CD14-positive monocyte (primary cell): ENCODE measurements at regions not wholly inside any gene's neighbourhood (a gene's known extent, or its start where the extent isn't known, plus 50 kb on each side); places are given as distances from the start of the nearest gene placed in this dataset.

Source experiments
- DNase-seq, 3 donors: peaks; one replicate each; pipeline ENCODE4 v3.0.0-alpha.2; 2011 to 2022
- H2AFZ ChIP-seq: 2 replicates; pipeline ENCODE4 v1.6.0; 2012; ENCODE audit warnings: mild to moderate bottlenecking, low read depth, low read length, inconsistent platforms; ENCODE audit not compliant: insufficient read depth, poor library complexity, severe bottlenecking
- H3K27ac ChIP-seq, 2 donors: 1 replicate in 1 of 2; 2 replicates in 1 of 2; pipeline ENCODE4 v1.5.1; 2012 to 2013; ENCODE audit warnings: low read length in 2 of 2, control low read depth in 1 of 2, inconsistent platforms in 1 of 2, low read depth in 1 of 2, mild to moderate bottlenecking in 1 of 2
- H3K27me3 ChIP-seq, 2 donors: one replicate each; pipeline versions ENCODE4 v1.6.0 to v1.6.1; 2011 to 2013; ENCODE audit warnings: low read length in 2 of 2; ENCODE audit not compliant: control insufficient read depth in 2 of 2, insufficient read depth in 2 of 2
- H3K36me3 ChIP-seq, 2 donors: replicated peaks in 1 of 2; 1 replicate in 1 of 2; 2 replicates in 1 of 2; pipeline versions ENCODE4 v1.5.1 to v1.6.1; 2012 to 2013; ENCODE audit warnings: low read length in 2 of 2, control low read depth in 1 of 2, inconsistent platforms in 1 of 2, mild to moderate bottlenecking in 1 of 2; ENCODE audit not compliant: insufficient read depth in 2 of 2, control insufficient read depth in 1 of 2
- H3K4me1 ChIP-seq, 2 donors: 1 replicate in 1 of 2; 2 replicates in 1 of 2; pipeline versions ENCODE4 v1.5.1 to v1.6.1; 2012 to 2013; ENCODE audit warnings: low read length in 2 of 2, control low read depth in 1 of 2, inconsistent platforms in 1 of 2, mild to moderate bottlenecking in 1 of 2, moderate library complexity in 1 of 2; ENCODE audit not compliant: insufficient read depth in 2 of 2, control insufficient read depth in 1 of 2
- H3K4me2 ChIP-seq: replicated peaks from 2 replicates; pipeline ENCODE3; 2012; ENCODE audit warnings: low read length, moderate library complexity, mild to moderate bottlenecking; ENCODE audit not compliant: poor library complexity, severe bottlenecking; ENCODE audit errors: extremely low read depth
- H3K4me3 ChIP-seq, 3 experiments: fragments of 200-600 bp in 1 of 3; sonication (generic) in 1 of 3; replicated peaks in 1 of 3; 1 replicate in 2 of 3; 2 replicates in 1 of 3; pipeline ENCODE4 v1.5.1; 2011 to 2013; ENCODE audit warnings: low read length in 3 of 3, mild to moderate bottlenecking in 3 of 3, control low read depth in 2 of 3, low read depth in 2 of 3, inconsistent platforms in 1 of 3, moderate library complexity in 1 of 3
- H3K79me2 ChIP-seq: 2 replicates; pipeline ENCODE4 v1.6.0; 2012; ENCODE audit warnings: mild to moderate bottlenecking, control low read depth, inconsistent platforms, low read length, moderate library complexity; ENCODE audit not compliant: insufficient read depth
- H3K9ac ChIP-seq: 2 replicates; pipeline ENCODE4 v1.6.0; 2017; ENCODE audit warnings: low read length, mild to moderate bottlenecking; ENCODE audit not compliant: insufficient read depth, poor library complexity, severe bottlenecking
- H3K9me3 ChIP-seq, 2 donors: replicated peaks in 1 of 2; 1 replicate in 1 of 2; 2 replicates in 1 of 2; pipeline versions ENCODE4 v1.5.1 to v1.6.1; 2012 to 2013; ENCODE audit warnings: low read length in 2 of 2, control low read depth in 1 of 2; ENCODE audit not compliant: control insufficient read depth in 1 of 2, insufficient read depth in 1 of 2
- H4K20me1 ChIP-seq: 2 replicates; pipeline ENCODE4 v1.6.0; 2012; ENCODE audit warnings: mild to moderate bottlenecking, low read length, control low read depth, moderate library complexity; ENCODE audit not compliant: insufficient read depth
- H3K27ac Mint-ChIP-seq, 7 donors: one replicate each; pipeline ENCODE4 v1.8.0; 2020; ENCODE audit warnings: mild to moderate bottlenecking in 7 of 7, mixed read lengths in 7 of 7, moderate library complexity in 6 of 7, inconsistent platforms in 2 of 7
- H3K27me3 Mint-ChIP-seq, 3 donors: one replicate each; pipeline ENCODE4 v1.8.0; 2021 to 2022; ENCODE audit warnings: low read depth in 3 of 3, mild to moderate bottlenecking in 3 of 3, mixed read lengths in 3 of 3, moderate library complexity in 3 of 3, inconsistent platforms in 1 of 3
- H3K36me3 Mint-ChIP-seq, 2 donors: one replicate each; pipeline ENCODE4 v1.8.0; 2020; ENCODE audit warnings: mixed read lengths in 2 of 2, inconsistent platforms in 1 of 2, mild to moderate bottlenecking in 1 of 2
- H3K4me1 Mint-ChIP-seq: one replicate; pipeline ENCODE4 v1.8.0; 2020; ENCODE audit warnings: mild to moderate bottlenecking, mixed read lengths
- H3K4me3 Mint-ChIP-seq, 2 donors: one replicate each; pipeline ENCODE4 v1.8.0; 2020; ENCODE audit warnings: mild to moderate bottlenecking in 2 of 2, mixed read lengths in 2 of 2, moderate library complexity in 1 of 2
- H3K9me3 Mint-ChIP-seq, 7 donors: one replicate each; pipeline ENCODE4 v1.8.0; 2020 to 2022; ENCODE audit warnings: mixed read lengths in 7 of 7, mild to moderate bottlenecking in 6 of 7, moderate library complexity in 6 of 7, inconsistent platforms in 2 of 7
- CTCF ChIP-seq: fragments of 200-600 bp; IDR thresholded peaks from one replicate; pipeline ENCODE4 v1.8.0; 2022; ENCODE audit warnings: antibody characterized with exemption, mild to moderate bottlenecking
- WGBS: methylation state at CpG from one replicate; pipeline ENCODE4 v1.1.5; 2013; ENCODE audit warnings: missing lambda C conversion rate; ENCODE audit not compliant: insufficient coverage; 5-methylcytosine and 5-hydroxymethylcytosine counted together
- intact Hi-C, 2 donors: fragments of 100-400 bp; cut with micrococcal nuclease; formaldehyde crosslinking; loops; one replicate each; pipeline versions ENCODE4 v1.15.0 to v1.15.1; 2023

GRCh38 chr5:101811466-101811865 lies 484.6 kb downstream of the SLCO4C1 start:
- TF ChIP-seq CTCF, result no peak
- H3K4me1 ChIP-seq, result no peaks in the 10 kb centered on the region
- H3K27me3 Mint-ChIP-seq, result peaks cover 0 to 3% (median 3%) of the 10 kb centered on the region in 3 donors
- H3K9ac ChIP-seq, result no peak overlapping the region
- no peak overlapping the region for H3K4me3 ChIP-seq
- H2AFZ ChIP-seq, result no peak overlapping the region
- no peaks in the 10 kb centered on the region for H3K4me1 Mint-ChIP-seq
- H3K79me2 ChIP-seq, result no peaks in the 10 kb centered on the region
- H3K36me3 Mint-ChIP-seq, result no peaks in the 10 kb centered on the region
- peaks cover 0 to 10% (median 2%) of the 10 kb centered on the region in 7 donors for H3K9me3 Mint-ChIP-seq
- no peak overlapping the region for H3K27ac ChIP-seq
- H3K36me3 ChIP-seq, result no peaks in the 10 kb centered on the region
- H3K9me3 ChIP-seq, result peaks cover 0 to 11% of the 10 kb centered on the region in 2 donors
- intact Hi-C loops, result no loop called here
- no peak overlapping the region for H3K27ac Mint-ChIP-seq
- H4K20me1 ChIP-seq, result no peaks in the 10 kb centered on the region
- H3K4me2 ChIP-seq, result no peak overlapping the region
- DNase-seq, result no peak
- no peaks in the 10 kb centered on the region for H3K27me3 ChIP-seq
- H3K4me3 Mint-ChIP-seq, result no peak overlapping the region

DNA sequence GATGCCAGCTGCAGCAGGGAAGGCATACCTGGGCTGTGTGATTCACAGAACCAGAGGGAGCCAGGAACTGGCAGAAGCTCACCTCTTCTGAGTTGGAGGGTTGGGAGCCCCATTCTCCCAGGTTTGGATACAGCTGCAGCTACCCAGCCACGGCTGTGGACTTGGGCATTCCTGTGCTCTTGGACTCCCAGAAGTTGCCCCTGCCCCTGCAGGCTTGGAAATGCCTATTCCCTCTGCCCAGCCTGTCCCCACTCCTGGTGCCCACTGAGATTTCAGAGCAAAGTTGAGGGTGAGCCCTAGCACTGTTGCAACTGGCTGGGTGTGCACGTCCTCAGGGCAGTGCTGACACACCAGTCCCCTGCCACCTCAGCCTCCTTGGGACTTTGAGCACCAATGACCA lies 489.7 kb downstream of the SLCO4C1 start:
- no peaks in the 10 kb centered on the region for H3K4me1 Mint-ChIP-seq
- Histone ChIP-seq H2AFZ (no peak overlapping the region), H4K20me1 (no peaks in the 10 kb centered on the region), H3K27me3 (no peaks in the 10 kb centered on the region), H3K9me3 (peaks cover 0 to 14% of the 10 kb centered on the region in 2 donors), H3K36me3 (no peaks in the 10 kb centered on the region), H3K4me1 (no peaks in the 10 kb centered on the region), H3K27ac (no peak overlapping the region), H3K4me2 (no peak overlapping the region), H3K9ac (no peak overlapping the region), H3K79me2 (no peaks in the 10 kb centered on the region), H3K4me3 (no peak overlapping the region)
- WGBS, result 77% methylated on average over 2 of the region's 2 CpGs
- intact Hi-C loops, result no loop called here
- no peak overlapping the region for H3K4me3 Mint-ChIP-seq
- peaks cover 0 to 2% of the 10 kb centered on the region in 2 donors for H3K36me3 Mint-ChIP-seq
- peaks cover 0 to 3% (median 0%) of the 10 kb centered on the region in 3 donors for H3K27me3 Mint-ChIP-seq
- DNase-seq, result no peak
- peaks cover 0 to 17% (median 6%) of the 10 kb centered on the region in 7 donors for H3K9me3 Mint-ChIP-seq
- H3K27ac Mint-ChIP-seq, result no peak overlapping the region
- no peak for TF ChIP-seq CTCF
